ENCODE measurements at regions not wholly inside any gene's neighbourhood (a gene's known extent, or its start where the extent isn't known, plus 50 kb on each side); places are given as distances from the start of the nearest gene placed in this dataset.
"Not testable (repeated sequence)": the region's sequence is repeated elsewhere in the genome, so short reads cannot be mapped to it uniquely, and the experiment has no call there.

DNA sequence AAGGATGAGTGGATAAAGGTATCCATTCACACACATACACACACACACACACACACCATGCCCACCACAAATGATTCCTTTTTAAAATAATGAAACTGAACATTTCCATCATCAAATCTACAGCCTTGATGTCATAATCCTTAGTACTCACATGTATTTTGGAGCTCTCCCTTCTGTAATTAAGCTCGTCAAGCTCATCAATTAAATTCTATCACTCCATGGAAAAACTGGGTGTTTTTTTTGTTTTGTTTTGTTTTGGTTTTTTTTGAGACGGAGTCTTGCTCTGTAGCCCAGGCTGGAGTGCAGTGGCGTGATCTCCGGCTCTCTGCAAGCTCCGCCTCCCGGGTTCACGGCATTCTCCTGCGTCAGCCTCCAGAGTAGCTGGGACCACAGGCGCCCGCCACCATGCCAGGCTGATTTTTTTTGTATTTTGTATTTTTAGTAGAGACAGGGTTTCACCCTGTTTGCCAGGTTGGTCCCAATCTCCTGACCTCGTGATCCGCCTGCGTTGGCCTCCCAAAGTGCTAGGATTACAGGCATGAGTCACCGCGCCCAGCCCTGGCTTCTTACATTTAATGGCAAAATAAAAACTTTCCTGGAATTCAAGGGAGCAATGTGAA lies 78.6 kb upstream of the RGPD4 start:
- Histone ChIP-seq H3F3A (ENCODE audit: control insufficient read depth, insufficient read depth) (no peaks in the 10 kb centered on the region), H3K4me1 (ENCODE audit: control insufficient read depth, low read length) (no peaks in the 10 kb centered on the region), H3K79me2 (ENCODE audit: control insufficient read depth, low read length) (no peaks in the 10 kb centered on the region), H3K9me2 (replicated peaks; ENCODE audit: control insufficient read depth, low read length) (no peaks in the 10 kb centered on the region), H3K4me2 (ENCODE audit: low read length) (no peak overlapping the region), H3K27me3 (ENCODE audit: control insufficient read depth, low read length) (no peaks in the 10 kb centered on the region), H3K9me3 (ENCODE audit: control insufficient read depth, insufficient read depth, low read length) (no peaks in the 10 kb centered on the region), H3K36me3 (ENCODE audit: control insufficient read depth, low read length) (no peaks in the 10 kb centered on the region), H3K27ac (ENCODE audit: low read depth, low read length) (no peak overlapping the region), H3K4me3 (ENCODE audit: low read length) (no peak overlapping the region), H4K20me1 (ENCODE audit: control insufficient read depth, insufficient read depth, low read depth, low read length) (no peaks in the 10 kb centered on the region)
- TF ChIP-seq, protein P1, sequence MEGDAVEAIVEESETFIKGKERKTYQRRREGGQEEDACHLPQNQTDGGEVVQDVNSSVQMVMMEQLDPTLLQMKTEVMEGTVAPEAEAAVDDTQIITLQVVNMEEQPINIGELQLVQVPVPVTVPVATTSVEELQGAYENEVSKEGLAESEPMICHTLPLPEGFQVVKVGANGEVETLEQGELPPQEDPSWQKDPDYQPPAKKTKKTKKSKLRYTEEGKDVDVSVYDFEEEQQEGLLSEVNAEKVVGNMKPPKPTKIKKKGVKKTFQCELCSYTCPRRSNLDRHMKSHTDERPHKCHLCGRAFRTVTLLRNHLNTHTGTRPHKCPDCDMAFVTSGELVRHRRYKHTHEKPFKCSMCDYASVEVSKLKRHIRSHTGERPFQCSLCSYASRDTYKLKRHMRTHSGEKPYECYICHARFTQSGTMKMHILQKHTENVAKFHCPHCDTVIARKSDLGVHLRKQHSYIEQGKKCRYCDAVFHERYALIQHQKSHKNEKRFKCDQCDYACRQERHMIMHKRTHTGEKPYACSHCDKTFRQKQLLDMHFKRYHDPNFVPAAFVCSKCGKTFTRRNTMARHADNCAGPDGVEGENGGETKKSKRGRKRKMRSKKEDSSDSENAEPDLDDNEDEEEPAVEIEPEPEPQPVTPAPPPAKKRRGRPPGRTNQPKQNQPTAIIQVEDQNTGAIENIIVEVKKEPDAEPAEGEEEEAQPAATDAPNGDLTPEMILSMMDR (IDR thresholded peaks at IDR 0.05; ENCODE audit: low read depth, low read length, poor library complexity, severe bottlenecking): no peak
- no peak for TF ChIP-seq EZH2phosphoT487 (IDR thresholded peaks at IDR 0.05; ENCODE audit: borderline replicate concordance, low read length)

DNA sequence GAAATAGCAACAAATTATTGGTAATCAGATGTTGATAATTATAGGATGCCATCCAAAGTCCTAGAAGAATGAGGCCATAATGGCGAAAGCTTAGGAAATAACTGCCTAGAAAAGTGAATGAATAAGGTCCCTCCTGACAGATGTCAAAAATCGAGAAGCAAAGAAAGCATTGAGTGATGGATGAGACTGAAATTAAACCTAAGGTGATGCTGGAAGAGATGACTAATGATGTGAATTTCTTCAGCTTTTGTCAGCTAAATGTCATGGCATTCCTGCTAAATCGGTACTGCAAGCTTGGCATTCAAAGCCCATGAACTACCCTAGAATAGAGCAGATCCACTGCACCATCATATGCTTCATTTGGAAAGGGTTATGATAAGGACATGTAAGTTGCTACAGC lies 74.8 kb upstream of the RGPD4 start:
- no peak for TF ChIP-seq EZH2phosphoT487 (IDR thresholded peaks at IDR 0.05; ENCODE audit: borderline replicate concordance, low read length)
- TF ChIP-seq, protein P1 (IDR thresholded peaks at IDR 0.05; ENCODE audit: low read depth, low read length, poor library complexity, severe bottlenecking): no peak
- H3K36me3 ChIP-seq (ENCODE audit: control insufficient read depth, low read length): no peaks in the 10 kb centered on the region
- H4K20me1 ChIP-seq (ENCODE audit: control insufficient read depth, insufficient read depth, low read depth, low read length): no peaks in the 10 kb centered on the region
- H3K27ac ChIP-seq (ENCODE audit: low read depth, low read length): no peak overlapping the region
- no peaks in the 10 kb centered on the region for H3K9me3 ChIP-seq (ENCODE audit: control insufficient read depth, insufficient read depth, low read length)
- no peaks in the 10 kb centered on the region for H3K79me2 ChIP-seq (ENCODE audit: control insufficient read depth, low read length)
- H3K4me3 ChIP-seq (ENCODE audit: low read length): no peak overlapping the region
- H3K9me2 ChIP-seq (replicated peaks; ENCODE audit: control insufficient read depth, low read length): no peaks in the 10 kb centered on the region
- no peaks in the 10 kb centered on the region for H3F3A ChIP-seq (ENCODE audit: control insufficient read depth, insufficient read depth)
- H3K4me2 ChIP-seq (ENCODE audit: low read length): no peak overlapping the region
- no peaks in the 10 kb centered on the region for H3K4me1 ChIP-seq (ENCODE audit: control insufficient read depth, low read length)
- no peaks in the 10 kb centered on the region for H3K27me3 ChIP-seq (ENCODE audit: control insufficient read depth, low read length)

DNA sequence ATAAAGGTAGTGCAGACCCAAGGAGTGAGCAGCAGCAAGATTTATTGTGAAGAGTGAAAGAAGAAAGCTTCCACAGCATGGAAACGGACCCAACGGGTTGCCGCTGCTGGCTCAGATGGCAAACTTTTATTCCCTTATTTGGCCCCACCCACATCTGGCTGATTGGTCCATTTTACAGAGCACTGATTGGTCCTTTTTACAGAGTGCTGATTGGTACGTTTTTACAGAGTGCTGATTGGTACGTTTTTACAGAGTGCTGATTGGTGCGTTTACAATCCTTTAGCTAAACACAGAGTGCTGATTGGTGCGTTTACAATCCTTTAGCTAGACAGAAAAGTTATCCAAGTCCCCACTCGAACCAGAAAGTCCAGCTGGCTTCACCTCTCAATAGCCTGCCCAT lies 72.9 kb upstream of the RGPD4 start:
- H3K4me2 ChIP-seq (ENCODE audit: low read length); H3K79me2 ChIP-seq (ENCODE audit: control insufficient read depth, low read length); H3K4me1 ChIP-seq (ENCODE audit: control insufficient read depth, low read length); H3K9me3 ChIP-seq (ENCODE audit: control insufficient read depth, insufficient read depth, low read length); H3K36me3 ChIP-seq (ENCODE audit: control insufficient read depth, low read length); H3K27ac ChIP-seq (ENCODE audit: low read depth, low read length); H3K9me2 ChIP-seq (replicated peaks; ENCODE audit: control insufficient read depth, low read length); H4K20me1 ChIP-seq (ENCODE audit: control insufficient read depth, insufficient read depth, low read depth, low read length); H3K27me3 ChIP-seq (ENCODE audit: control insufficient read depth, low read length); H3K4me3 ChIP-seq (ENCODE audit: low read length); H3F3A ChIP-seq (ENCODE audit: control insufficient read depth, insufficient read depth): not testable (repeated sequence)

DNA sequence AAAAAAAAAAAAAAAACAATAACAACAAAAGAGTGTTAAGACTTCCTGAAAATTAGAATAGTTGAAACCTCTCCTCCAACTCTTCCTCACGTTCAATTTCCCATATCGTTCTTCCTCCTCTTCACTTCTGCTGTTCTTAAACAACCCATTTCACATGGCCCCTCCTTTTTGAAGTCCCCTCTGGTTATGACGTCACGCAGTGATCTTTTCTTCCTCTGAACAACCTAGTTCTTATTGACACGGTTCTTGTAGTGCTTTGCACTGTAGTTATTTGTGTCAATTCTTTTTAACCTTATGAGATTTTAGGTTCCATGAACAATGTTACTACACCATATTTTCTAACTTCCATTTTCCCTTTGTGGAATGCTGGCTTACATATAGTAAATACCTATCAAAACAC lies 69.5 kb upstream of the RGPD4 start:
- Histone ChIP-seq H3K9me2 (replicated peaks; ENCODE audit: control insufficient read depth, low read length) (no peaks in the 10 kb centered on the region), H4K20me1 (ENCODE audit: control insufficient read depth, insufficient read depth, low read depth, low read length) (no peaks in the 10 kb centered on the region), H3K4me3 (ENCODE audit: low read length) (no peak overlapping the region), H3K4me1 (ENCODE audit: control insufficient read depth, low read length) (no peaks in the 10 kb centered on the region), H3K4me2 (ENCODE audit: low read length) (no peak overlapping the region), H3K79me2 (ENCODE audit: control insufficient read depth, low read length) (no peaks in the 10 kb centered on the region), H3F3A (ENCODE audit: control insufficient read depth, insufficient read depth) (no peaks in the 10 kb centered on the region), H3K36me3 (ENCODE audit: control insufficient read depth, low read length) (no peaks in the 10 kb centered on the region), H3K27me3 (ENCODE audit: control insufficient read depth, low read length) (no peaks in the 10 kb centered on the region), H3K27ac (ENCODE audit: low read depth, low read length) (no peak overlapping the region), H3K9me3 (ENCODE audit: control insufficient read depth, insufficient read depth, low read length) (no peaks in the 10 kb centered on the region)
- TF ChIP-seq EZH2phosphoT487 (IDR thresholded peaks at IDR 0.05; ENCODE audit: borderline replicate concordance, low read length): no peak
- TF ChIP-seq, protein P1 (IDR thresholded peaks at IDR 0.05; ENCODE audit: low read depth, low read length, poor library complexity, severe bottlenecking): no peak
